Putamen (tissue), 1 donor: ENCODE measurements at regions not wholly inside any gene's neighbourhood (a gene's known extent, or its start where the extent isn't known, plus 50 kb on each side); places are given as distances from the start of the nearest gene placed in this dataset.

Experiments
- DNase-seq: peaks from one replicate; pipeline ENCODE4 v3.0.0-alpha.2; 2016; ENCODE audit warnings: low spot score

DNA sequence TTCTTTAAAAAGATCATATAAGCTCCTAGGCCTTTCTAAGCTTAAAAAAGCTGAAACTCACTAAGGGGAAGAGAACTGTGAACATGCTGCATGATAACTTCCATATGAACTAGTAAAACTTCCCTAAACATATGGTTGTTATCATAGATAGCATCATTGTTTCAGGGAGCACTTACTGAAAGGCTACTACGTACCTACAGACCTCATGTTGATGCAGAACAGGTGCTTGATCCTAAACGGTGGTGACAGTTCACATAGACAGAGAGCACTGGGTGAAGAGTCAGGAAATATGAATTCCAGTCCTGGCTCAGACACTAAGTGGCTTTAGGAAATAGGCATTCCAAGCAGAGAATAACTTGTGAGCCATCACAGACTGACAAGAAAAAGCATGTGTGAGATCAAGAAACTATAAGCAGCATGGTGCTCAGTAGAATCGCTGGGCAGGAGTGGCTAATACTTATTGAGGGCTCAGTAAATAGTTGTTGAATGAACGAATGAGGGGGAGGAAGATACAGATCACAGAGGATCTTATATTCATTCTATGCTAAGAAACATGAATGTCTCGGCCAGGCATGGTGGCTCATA is 78.4 kb upstream of the NUDT4 start:
- DNase-seq, result no peak

DNA sequence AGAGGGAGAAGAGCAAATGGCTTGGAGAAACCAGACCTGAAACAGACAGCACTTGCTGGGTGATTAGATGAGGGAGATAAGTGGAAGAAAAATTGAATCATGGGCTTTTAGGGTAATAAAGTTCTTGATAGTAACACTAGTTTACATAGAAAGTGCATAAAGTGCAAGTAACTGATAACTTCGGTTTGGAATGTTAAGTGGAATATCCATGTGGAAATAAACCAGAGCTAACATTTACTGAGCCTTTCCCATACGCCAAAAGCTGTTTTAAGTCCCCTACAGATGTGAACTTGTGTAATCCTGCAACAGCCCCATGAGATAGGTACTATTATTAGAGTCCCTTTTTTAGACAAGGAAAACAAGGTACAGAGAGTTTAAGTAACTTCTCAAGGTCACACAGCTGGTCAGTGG is 77.1 kb upstream of the NUDT4 start:
- no peak for DNase-seq

DNA sequence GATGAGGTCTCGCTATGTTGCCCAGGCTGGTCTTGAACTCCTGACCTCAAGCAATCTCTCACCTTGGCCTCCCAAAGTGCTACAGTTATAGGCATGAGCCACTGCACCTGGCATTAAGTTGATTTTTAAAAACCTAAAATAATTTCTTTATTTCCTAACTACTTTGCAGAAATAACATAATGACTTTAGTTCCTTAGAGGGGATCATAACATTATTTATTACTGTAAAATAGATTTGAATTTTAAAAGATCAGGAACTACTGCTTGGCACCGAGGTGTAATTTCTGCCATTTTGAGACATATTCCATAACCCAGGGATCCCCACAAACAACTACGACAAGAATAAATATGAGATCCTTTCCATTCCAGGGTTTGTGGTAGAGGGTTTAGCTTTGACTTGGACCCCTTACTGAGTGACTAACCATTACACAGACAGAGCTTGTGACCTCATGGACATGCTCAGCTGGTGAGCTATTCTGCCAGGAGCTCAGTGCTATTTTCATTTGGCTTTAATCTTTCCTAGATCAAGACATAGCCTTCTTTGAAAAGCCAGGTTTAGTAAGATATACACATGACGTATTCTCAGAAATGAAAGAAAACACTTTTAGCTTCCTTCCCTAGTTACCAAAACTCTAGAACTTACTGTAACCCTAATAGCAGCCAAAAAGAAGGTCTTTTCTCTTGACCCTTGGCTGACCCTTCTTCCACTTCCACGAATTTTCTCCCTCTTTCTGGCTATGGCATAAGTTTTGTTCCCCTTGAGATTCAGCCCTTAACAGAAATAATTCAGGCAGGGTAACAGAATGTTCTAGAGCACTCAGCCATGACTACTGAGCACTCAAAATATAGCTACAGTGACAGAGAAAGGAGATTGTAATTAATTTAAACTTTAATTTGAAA is 75.1 kb upstream of the NUDT4 start:
- no peak for DNase-seq

DNA sequence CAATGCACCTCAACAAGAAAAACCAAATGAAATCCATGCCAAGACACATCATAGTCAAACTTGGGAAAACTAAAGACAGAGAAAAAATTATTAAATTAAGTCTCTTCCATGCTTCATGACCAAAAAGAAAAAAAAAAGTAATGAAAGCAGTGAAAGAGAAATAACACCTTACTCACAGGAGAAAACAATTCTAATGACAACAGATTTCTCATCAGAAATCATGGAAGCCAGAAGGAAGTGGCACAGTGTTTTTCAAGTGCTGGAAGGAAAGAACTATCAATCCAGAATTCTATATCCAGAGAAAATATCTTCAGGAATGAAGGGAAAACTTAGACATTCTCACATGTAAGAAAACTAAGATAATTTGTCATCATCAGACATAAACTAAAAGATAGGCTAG is 71.1 kb upstream of the NUDT4 start:
- no peak for DNase-seq

DNA sequence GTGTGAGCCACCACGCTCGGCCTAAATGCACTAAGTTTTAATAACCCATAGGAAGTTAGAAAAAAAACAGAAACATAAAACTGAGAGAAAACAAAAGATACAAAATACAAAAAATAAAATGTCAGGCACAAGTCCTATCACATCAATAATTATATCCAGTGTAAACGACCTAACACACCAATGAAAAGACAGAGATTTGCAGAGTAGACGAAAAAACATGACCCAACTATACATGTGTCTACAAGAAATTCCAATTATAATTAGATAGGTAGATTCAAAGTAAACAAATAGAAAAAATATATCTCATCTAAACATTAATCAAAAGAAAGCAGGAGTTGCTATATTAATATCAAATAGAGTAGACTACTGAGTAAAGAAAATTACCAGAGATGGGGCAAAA is 69.4 kb upstream of the NUDT4 start:
- DNase-seq, result no peak

DNA sequence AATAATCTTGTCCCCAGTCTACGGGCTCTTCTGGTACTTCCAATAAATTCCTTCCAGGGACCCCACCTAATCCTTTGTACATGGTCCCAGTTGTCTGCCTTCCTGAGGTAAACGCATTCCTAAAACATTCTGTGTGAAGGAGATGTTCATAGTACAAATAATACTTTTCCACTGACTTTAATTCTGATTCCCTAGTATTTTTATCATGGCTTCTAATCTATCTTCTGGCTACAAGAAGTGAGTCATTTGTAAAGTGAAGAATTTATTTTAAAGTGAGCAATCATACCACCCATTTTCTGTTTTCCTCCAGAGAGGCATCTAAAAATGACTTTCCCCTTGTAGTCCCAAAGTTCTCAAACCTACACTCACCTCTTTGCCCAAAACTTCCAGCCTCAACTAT is 65.9 kb upstream of the NUDT4 start:
- DNase-seq, result no peak

DNA sequence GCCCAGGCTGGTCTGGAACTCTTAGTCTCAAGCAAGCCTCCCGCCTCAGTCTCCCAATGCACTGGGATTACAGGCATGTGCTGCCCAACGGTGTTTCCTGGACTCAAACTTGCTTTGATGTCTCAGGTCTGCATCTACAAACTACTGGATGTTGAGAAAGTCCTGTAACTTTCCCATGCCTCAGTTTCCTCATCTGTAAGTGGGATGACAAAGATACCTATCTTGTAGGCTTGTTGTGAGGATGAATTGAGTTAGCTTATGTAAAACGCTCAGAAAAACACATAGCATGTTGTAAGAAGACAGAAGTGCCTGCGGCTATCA is 63.6 kb upstream of the NUDT4 start:
- DNase-seq, result no peak

DNA sequence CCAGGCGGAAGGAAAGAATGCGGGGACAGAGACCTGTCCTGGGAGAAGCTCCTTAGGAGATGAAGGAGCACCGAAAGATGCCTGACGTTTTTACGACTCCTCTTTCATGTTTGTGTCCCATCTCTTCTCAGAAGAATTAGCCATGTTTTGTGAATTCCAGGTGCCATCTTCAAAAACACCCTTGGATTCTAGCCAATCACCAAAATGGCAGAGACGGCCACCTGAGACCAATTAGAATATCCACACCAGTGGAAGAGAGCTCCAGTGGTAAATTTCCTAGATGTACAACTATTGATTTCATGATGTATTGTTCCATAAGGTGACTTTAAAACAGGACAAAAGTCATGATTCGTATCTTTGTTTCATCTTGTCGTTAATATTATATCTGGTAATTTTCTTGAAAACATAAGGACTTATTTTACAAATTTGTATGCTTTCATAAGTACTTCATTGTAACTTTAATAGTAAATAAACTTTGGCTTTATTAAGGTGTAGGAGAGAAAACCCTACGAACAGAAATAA is 62.3 kb upstream of the NUDT4 start:
- DNase-seq, result no peak

DNA sequence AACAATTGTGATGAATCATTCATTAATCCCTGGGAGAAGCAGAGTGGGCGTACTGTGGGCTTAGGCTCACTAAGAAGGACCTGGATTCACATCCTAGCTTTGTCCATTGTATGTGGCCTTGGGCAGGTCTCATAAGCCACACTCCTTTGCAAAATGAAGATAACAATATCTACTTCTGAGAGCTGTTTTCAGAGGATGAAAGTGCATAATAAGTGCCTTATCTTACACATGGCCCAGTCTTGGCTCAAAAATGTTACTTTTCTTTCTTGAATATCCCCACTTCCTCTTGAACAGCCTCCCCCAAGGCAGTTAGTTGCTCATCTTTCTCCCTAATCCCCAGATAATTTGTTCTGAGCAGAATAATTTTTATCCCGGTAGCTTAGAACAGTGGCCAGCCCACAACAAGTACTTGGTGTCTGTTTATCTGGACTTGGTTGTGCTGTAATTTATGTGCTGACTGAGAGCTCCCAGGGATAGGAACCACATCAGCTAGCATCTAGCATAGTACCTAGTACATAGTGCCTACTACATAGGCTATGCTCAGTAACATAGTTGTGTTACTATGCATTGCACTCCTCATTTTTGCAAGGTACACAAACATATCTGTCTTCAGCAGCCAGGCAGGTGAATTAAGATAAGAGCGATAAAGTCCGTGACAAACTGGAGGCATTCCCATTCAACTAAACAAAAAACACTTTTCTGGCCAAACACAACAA is 61.7 kb upstream of the NUDT4 start:
- DNase-seq, result no peak

DNA sequence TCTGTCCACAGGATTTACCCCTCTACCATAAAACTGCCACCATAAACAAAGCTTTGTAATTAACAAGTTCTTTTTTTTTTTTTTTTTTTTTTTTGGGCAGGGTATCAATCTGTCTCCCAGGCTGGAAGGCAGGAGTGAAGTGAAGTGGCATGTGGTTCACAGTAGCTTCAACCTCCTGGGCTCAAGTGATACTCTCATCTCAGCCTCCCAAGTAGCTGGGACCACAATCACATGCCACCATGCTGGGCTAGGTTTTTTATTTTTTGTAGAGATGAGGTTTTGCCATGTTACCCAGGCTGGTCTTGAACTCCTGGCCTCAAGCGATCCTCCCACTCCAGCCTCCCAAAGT is 61.1 kb upstream of the NUDT4 start:
- no peak for DNase-seq

DNA sequence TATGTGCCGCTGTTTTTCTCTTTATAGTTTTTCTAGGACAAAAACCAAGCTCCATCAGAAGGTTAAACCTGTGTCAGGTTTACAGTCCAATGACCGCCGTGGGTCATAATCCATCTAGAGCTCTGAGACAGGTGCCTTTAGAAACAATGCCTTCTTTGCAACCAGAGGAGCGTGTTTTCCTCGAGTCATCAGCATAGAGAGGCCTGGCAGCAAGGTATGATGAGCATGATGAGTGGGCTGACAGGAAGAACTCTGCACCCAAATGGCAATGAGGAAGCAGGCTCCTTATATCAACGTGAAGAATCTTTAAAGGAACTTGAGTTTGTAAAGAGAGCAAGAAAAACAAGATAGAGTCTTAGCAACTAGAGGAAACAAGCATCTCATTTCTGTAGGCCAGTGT is 60.5 kb upstream of the NUDT4 start:
- no peak for DNase-seq

DNA sequence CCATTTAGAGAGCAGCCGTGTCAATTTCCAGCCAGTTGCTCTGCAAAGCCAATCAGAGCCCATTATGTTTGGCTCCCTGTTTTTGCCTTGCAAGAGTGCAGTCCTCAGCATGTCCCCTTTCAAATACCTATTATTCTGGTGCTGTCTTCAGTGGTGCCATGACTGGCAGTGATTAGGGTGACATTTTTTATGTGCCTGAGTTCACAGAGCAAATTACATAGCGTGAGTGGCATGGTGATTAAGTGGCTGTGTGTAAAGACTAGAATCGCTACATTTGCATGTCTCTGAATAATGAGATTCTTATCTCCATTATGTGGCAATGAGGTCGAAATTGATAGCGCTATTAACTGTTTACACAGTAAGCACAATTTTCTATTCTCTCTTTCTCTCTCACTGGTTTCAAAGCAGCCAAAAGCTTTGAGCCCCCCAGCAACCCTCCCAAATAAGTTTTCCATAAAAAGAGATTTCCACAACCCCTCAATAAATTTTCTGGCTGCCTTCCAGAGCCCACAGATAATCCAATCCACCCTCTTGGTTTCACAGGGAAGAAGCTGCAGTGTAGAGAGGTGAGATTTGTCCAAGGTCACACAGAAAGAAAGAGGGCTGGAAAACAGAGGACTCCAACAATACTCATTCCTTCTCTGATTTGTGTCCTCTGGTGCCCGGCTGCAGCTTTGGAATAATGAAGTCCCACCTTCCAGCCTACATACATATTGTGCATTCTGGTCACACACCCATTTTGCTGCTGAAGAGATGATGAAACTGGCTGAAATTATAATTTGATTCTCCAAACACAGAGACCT is 58.8 kb upstream of the NUDT4 start:
- no peak for DNase-seq

DNA sequence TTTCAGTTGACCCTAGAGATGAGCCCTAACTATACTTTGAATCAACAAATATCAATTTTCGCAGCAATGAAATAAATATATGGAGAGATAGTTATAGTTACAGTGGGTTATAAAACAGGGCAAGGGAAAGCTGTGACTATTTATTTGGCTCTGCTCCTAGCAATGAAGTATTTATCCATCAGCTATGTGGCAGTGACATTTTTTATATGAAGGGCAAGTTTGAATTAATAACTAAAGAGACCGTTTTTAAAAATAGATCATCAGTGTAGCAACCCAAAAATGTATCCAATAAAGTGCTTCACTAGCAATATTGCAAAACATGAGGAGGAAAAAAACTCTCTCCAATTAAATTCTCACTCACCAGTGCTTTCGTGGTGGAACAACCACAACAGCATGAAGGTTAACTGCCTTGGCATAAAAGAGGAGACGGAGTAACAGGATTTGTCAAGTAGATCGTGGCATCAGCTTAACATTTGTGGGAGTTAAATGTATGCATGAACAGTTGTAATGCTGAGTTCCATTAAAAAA is 58.1 kb upstream of the NUDT4 start:
- DNase-seq, result no peak

DNA sequence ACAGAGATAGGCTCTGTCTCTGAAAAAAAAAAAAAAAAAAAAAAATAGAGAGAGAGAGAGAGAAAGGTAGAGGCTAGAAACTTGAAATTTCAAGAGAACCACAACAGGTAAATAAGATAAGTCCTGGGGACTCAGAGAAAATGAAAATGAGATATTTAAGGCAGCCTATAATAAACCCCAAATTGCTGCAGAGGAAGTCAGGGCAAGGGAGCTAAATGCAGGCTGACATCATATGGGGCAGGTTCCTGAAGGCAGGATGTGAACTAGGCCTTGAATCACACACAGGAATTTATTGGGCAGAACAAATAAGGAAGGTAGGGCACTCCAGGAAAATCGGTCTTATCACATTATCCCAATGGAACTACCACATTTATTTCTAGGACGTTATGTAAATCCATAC is 54.9 kb upstream of the NUDT4 start:
- no peak for DNase-seq

DNA sequence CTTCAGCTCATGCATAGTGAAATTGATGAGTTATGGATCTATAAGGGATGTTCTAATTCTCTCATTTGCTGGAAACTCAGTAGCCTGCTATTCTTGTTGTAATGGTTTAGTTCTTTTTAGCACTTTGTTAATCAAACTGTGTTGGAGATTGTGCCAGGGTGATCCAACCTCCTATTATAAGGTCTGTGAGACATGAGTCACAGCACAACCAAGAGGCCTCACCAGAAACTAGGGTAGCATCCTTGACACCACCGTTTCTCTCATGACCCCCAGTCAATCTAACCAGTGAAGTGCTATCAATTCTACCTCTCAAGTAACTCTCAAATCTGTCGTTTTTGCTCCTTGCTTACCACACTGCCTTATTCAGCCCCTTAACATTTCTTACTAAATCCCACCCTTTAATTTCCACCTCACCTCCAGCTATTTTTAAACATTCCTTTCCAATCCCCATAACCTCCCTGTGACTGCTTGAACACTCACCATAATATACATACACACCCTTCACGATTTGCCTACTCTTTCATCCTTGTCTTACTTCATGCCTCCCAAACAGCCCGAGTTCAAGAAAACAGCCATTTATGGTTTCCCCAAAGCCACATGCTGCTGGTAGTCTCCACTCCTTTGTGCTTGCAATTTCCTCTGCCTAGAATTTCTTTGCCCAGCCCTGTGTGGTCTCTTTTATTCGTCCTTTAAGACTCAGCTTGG is 53.9 kb upstream of the NUDT4 start:
- no peak for DNase-seq

DNA sequence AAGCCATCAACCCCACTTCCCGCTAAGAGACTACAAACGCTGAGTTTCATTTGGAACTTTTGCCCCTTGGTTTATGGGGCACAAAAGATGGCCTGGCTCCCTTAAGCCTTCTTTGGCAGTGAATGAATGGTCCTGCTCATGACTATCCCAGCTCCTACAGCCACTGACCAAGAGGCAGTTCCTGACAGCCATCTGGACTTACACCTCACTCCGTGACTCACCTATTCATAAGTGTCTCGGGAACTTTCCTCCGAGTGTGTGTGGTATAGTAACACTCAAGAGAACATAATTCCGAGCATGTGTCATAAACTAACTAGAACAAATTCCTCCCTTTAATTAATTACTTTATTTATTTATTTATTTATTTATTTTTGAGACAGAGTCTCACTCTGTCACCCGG is 51.9 kb upstream of the NUDT4 start:
- DNase-seq, result no peak
